Fibroblast of lung (primary cell): ENCODE measurements at regions not wholly inside any gene's neighbourhood (a gene's known extent, or its start where the extent isn't known, plus 50 kb on each side); places are given as distances from the start of the nearest gene placed in this dataset.

Experiments used
- CTCF ChIP-seq, 2 donors: IDR thresholded peaks in 1 of 2; conservative IDR thresholded peaks in 1 of 2; 1 replicate in 1 of 2; 2 replicates in 1 of 2; pipeline ENCODE4 v1.5.1; 2011 to 2012; ENCODE audit warnings: low read length in 2 of 2, control low read depth in 1 of 2, inconsistent platforms in 1 of 2, low read depth in 1 of 2, mild to moderate bottlenecking in 1 of 2
- EZH2 ChIP-seq: IDR thresholded peaks from 2 replicates; pipeline ENCODE4 v1.5.1; 2012; ENCODE audit warnings: low read length, control low read depth, mild to moderate bottlenecking; ENCODE audit errors: missing control alignments

- TF ChIP-seq CTCF (conservative IDR thresholded peaks at IDR 0.05 in 1 of 2, IDR thresholded peaks at IDR 0.05 in 1 of 2; ENCODE audit: low read depth in 1 of 2, low read length in 2 of 2) (no peak), EZH2 (no peak)
Measured at GRCh38 chr12:87385322-87385721, 643.9 kb downstream of the C12orf50 start.
